OCI-LY3 (cell line): ENCODE measurements at regions not wholly inside any gene's neighbourhood (a gene's known extent, or its start where the extent isn't known, plus 50 kb on each side); places are given as distances from the start of the nearest gene placed in this dataset.

Source experiments
- H2AFZ ChIP-seq: fragments of 200-600, 300-600 bp; shearing (Covaris generic); 2 replicates; pipeline ENCODE4 v1.6.0; 2014; ENCODE audit warnings: antibody characterized with exemption, low read depth, low read length
- H3K27ac ChIP-seq: fragments of 200-600, 300-600 bp; sonication (generic); 2 replicates; pipeline ENCODE4 v1.5.1; 2014; ENCODE audit warnings: mild to moderate bottlenecking, low read length, moderate library complexity, mixed read lengths
- H3K27me3 ChIP-seq: fragments of 200-600, 300-600 bp; sonication (generic); 2 replicates; pipeline ENCODE4 v1.6.1; 2014; ENCODE audit warnings: low read depth, low read length, mixed read lengths
- H3K36me3 ChIP-seq: fragments of 200-600, 300-600 bp; sonication (generic); replicated peaks from 2 replicates; pipeline ENCODE3; 2014; ENCODE audit warnings: low read depth, low read length, mixed read lengths
- H3K4me1 ChIP-seq: fragments of 300-600, 200-600 bp; sonication (generic); 2 replicates; pipeline ENCODE4 v1.6.1; 2014; ENCODE audit warnings: low read length, mixed read lengths
- H3K4me2 ChIP-seq: fragments of 200-600, 300-600 bp; sonication (generic); 2 replicates; pipeline ENCODE4 v1.6.1; 2014; ENCODE audit warnings: low read length, mixed read lengths
- H3K4me3 ChIP-seq: fragments of 300-600, 200-600 bp; sonication (generic); 2 replicates; pipeline ENCODE4 v1.5.1; 2014; ENCODE audit warnings: antibody characterized with exemption, mild to moderate bottlenecking, low read length, moderate library complexity
- H3K79me2 ChIP-seq: fragments of 300-600, 200-600 bp; shearing (Covaris generic); 2 replicates; pipeline ENCODE4 v1.6.1; 2014; ENCODE audit warnings: mild to moderate bottlenecking, low read length, mixed read lengths
- H3K9ac ChIP-seq: fragments of 300-600, 200-600 bp; shearing (Covaris generic); 2 replicates; pipeline ENCODE4 v1.6.0; 2014; ENCODE audit warnings: mild to moderate bottlenecking, low read length, moderate library complexity
- H3K9me3 ChIP-seq: fragments of 200-600, 300-600 bp; shearing (Covaris generic); 2 replicates; pipeline ENCODE4 v1.6.1; 2014; ENCODE audit warnings: low read length, mixed read lengths; ENCODE audit not compliant: insufficient read depth
- H4K20me1 ChIP-seq: fragments of 200-600, 300-600 bp; sonication (generic); 2 replicates; pipeline ENCODE4 v1.6.1; 2016; ENCODE audit warnings: low read length, mixed read lengths; ENCODE audit not compliant: insufficient read depth
- EZH2phosphoT487 ChIP-seq: fragments of 200-600 bp; shearing (Covaris generic); IDR thresholded peaks from 2 replicates; pipeline ENCODE4 v1.6.1; 2018; ENCODE audit warnings: antibody characterized with exemption, mixed run types, low read depth
- TF ChIP-seq, protein P1 (sequence below): fragments of 200-600, 300-600 bp; sonication (generic); IDR thresholded peaks from 2 replicates; pipeline ENCODE4 v1.5.1; 2014; ENCODE audit warnings: antibody characterized with exemption, low read length, low read depth

DNA sequence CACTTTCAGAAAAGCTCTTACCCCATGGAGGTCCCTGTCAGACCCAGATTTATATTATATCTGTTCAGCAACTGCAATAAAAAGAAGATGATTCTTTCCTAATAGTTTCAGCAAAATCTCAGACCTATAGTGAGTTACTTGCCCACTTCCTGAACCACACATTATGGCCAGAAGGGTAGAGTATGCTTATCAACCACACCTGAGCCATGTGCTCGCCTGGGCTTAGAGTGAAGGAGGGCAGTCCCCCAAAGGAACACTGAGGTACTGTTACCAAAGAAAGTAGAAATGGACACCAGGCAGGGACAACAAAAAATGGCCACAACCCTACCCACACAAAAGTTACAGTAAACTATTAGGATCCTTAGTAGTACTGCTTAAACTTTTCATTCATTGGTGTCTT, 128.7 kb downstream of the ZNF608 start:
- Histone ChIP-seq H3K4me3 (no peak overlapping the region), H2AFZ (no peak overlapping the region), H3K79me2 (no peaks in the 10 kb centered on the region), H3K27ac (no peak overlapping the region), H3K4me2 (no peak overlapping the region), H3K36me3 (no peaks in the 10 kb centered on the region), H3K27me3 (no peaks in the 10 kb centered on the region), H3K9ac (no peak overlapping the region), H4K20me1 (no peaks in the 10 kb centered on the region), H3K9me3 (no peaks in the 10 kb centered on the region), H3K4me1 (peaks cover 6% of the 10 kb centered on the region; the same call in 1 of the 2 replicates)
- TF ChIP-seq EZH2phosphoT487, result no peak
- TF ChIP-seq, protein P1, sequence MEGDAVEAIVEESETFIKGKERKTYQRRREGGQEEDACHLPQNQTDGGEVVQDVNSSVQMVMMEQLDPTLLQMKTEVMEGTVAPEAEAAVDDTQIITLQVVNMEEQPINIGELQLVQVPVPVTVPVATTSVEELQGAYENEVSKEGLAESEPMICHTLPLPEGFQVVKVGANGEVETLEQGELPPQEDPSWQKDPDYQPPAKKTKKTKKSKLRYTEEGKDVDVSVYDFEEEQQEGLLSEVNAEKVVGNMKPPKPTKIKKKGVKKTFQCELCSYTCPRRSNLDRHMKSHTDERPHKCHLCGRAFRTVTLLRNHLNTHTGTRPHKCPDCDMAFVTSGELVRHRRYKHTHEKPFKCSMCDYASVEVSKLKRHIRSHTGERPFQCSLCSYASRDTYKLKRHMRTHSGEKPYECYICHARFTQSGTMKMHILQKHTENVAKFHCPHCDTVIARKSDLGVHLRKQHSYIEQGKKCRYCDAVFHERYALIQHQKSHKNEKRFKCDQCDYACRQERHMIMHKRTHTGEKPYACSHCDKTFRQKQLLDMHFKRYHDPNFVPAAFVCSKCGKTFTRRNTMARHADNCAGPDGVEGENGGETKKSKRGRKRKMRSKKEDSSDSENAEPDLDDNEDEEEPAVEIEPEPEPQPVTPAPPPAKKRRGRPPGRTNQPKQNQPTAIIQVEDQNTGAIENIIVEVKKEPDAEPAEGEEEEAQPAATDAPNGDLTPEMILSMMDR, result no peak

DNA sequence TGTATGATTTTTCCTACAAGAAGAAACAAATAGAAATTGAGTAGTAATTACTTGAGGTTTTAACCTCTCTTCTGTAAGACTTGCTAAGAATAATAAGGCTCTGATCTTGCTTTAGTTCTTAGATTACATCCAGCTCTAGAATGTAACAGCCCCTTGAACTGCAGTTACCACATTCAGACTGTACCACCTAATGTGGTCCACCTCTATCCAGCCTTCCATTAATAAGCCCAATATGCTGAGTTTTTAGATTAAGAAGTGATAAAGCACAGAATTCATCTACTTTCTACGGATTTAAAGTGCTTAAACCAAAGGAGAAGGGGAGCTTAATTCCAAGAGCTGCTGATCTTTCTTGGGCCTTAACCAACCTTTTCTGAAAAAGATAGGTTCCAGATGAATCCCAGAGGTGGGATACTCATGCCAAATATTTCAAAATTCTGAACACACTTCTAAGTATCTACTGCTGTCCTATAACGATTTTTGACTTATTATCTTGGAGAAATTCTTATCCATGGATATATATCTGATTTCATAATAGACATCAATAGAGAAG, 131.5 kb downstream of the ZNF608 start:
- Histone ChIP-seq H3K27me3 (no peaks in the 10 kb centered on the region), H3K27ac (no peak overlapping the region), H4K20me1 (no peaks in the 10 kb centered on the region), H3K9me3 (no peaks in the 10 kb centered on the region), H3K4me3 (no peak overlapping the region), H3K4me2 (no peak overlapping the region), H3K36me3 (no peaks in the 10 kb centered on the region), H3K9ac (no peak overlapping the region), H2AFZ (no peak overlapping the region), H3K4me1 (peaks cover 6% of the 10 kb centered on the region; the same call in 1 of the 2 replicates), H3K79me2 (no peaks in the 10 kb centered on the region)
- TF ChIP-seq, protein P1, result no peak
- no peak for TF ChIP-seq EZH2phosphoT487

DNA sequence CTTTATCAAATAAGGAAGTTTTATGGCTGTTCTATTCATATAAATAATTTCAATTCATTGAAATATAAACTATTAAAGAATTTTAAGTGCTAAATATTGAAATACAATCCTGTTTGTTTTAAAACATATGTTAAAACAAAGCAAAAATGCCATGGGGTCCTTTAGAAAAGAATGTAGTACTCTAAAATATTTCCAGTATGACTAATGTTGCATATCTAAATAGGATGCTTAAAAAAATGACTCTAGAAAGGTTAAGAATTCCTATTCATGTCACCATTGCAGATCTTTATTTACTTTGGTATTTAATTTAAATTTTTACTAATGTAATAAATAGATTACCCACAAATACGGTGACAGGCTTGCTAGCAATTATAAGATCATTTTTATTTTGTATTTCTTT, 132.3 kb downstream of the ZNF608 start:
- TF ChIP-seq EZH2phosphoT487, result no peak
- TF ChIP-seq, protein P1, result no peak
- Histone ChIP-seq H3K27ac (no peak overlapping the region), H3K79me2 (no peaks in the 10 kb centered on the region), H3K4me1 (peaks cover 3% of the 10 kb centered on the region; the same call in 1 of the 2 replicates), H3K27me3 (no peaks in the 10 kb centered on the region), H3K4me2 (no peak overlapping the region), H4K20me1 (no peaks in the 10 kb centered on the region), H3K4me3 (no peak overlapping the region), H2AFZ (no peak overlapping the region), H3K36me3 (no peaks in the 10 kb centered on the region), H3K9ac (no peak overlapping the region), H3K9me3 (no peaks in the 10 kb centered on the region)

DNA sequence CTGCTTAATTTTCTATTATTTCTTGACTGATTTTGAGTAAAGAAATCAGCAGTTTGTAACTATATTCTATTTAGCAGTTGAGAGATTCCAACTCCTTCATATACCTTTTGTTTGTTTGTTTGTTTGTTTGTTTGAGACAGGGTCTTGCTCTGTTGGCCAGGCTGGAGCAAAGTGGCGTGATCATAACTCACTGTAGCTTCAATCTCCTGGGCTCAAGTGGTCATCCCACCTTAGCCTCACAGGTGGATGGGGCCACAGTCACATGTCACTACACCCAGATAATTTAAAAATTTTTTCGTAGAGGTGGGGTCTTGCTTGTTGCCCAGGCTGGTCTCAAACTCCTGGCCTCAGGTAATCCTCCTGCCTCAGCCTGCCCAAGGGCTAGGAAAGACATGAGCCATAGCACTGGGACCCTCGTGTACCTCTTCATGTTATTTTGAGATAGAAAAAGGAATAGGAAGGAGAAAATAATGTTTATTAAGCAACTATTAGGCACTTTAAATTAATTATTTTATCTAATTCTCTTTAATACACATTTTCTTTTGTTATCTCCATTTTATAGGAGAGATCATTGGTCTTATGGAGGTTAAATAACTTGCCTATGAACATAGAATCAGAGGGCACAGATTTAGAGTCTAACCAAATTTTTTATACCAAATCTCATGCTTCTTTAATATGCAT, 133.0 kb downstream of the ZNF608 start:
- TF ChIP-seq, protein P1, result no peak
- TF ChIP-seq EZH2phosphoT487, result no peak
- Histone ChIP-seq H3K4me2 (no peak overlapping the region), H3K27ac (no peak overlapping the region), H2AFZ (no peak overlapping the region), H3K36me3 (no peaks in the 10 kb centered on the region), H3K27me3 (no peaks in the 10 kb centered on the region), H4K20me1 (no peaks in the 10 kb centered on the region), H3K9ac (no peak overlapping the region), H3K4me1 (no peaks in the 10 kb centered on the region), H3K79me2 (no peaks in the 10 kb centered on the region), H3K4me3 (no peak overlapping the region), H3K9me3 (no peaks in the 10 kb centered on the region)
